CD4-positive, alpha-beta T cell treated with Interleukin-15 for 1 hour (primary cell): ENCODE measurements at regions not wholly inside any gene's neighbourhood (a gene's known extent, or its start where the extent isn't known, plus 50 kb on each side); places are given as distances from the start of the nearest gene placed in this dataset.

Source experiments
- DNase-seq: peaks from one replicate; pipeline ENCODE4 v3.0.0-alpha.2; 2020

DNA sequence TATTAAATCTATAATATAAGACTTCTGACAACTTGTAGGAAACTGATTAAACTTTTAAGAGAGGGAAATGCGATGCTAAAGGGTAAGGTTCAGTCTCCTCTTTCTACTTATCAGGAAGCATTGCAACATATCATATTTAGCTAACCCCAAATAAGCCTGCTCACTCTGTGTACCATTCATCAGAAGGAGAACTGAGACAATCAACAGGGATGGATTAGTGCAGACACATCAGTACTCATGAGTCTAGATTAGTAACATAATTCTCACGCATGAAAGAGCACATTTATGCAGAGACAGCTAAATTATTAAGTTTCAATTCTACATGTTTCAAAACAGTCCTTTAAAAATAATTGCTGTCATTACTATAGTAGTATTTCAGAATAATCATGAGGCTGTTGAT is 354.2 kb upstream of the ZWINT start:
- no peak for DNase-seq

DNA sequence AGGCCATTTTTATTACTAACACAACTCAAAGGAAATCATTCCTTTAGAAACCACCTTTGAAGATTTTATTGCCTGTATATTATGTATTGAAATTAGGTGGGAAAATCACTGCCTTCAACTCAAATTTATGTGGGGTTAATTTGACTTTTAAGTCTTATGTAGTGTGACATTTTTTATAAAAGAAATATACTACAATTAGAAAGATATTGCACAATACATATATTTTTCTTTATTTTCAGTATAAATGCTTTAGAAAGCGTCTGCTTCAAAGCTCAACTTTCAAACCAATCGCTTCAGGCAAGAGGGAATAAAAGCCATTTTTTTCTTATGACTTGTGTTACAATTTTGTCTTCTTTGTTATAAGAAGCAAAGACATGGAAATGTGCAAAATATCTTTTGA is 337.4 kb upstream of the ZWINT start:
- no peak for DNase-seq

DNA sequence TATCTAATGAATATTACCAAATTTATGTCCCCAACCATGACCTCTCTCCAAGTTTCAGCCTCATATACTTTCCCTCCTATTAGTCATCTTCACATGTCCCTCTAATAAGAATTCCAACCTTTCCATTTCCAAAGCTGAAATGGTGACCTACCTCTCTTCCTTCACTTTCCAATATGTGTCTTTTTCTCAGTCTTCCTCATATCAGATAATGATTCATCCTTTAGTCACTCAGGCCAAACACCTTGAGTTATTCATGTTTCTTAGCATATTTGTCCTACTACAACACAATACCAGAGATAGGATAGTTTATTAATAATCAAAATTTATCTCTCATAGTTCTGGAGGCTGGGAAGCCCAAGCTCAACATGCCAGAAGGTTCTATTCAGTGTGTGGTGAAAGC is 318.5 kb upstream of the ZWINT start:
- DNase-seq: no peak

DNA sequence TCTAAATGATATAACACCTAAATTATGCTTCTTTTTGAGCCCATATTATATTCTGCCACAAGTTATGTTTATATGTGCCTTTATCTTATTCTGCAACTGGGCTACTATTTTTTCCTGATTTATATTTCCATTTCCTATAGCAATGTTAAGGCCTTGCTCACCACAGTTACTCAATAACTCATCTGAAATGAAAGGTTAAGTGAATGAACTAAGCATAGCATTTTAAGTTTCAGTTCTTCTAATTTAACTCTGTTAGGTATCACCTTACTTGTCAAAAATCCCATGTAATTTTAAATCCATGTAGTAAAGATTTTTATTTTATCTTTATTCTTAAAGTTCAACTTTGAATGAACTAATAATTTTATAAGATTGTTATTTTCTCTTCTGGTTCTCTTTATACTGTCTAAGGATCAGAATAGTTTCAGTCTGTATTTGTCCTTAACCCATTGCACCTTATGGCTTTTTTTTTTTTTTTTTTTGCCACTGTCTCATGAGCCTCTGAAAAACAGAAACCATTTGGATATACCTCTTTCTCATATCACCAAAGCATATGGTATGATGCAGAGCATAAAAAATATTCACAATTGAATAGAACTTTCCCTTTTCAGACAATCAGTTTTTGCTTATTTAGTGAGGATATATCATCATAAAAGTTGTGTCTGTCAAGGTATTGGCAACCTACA is 301.8 kb upstream of the ZWINT start:
- no peak for DNase-seq

DNA sequence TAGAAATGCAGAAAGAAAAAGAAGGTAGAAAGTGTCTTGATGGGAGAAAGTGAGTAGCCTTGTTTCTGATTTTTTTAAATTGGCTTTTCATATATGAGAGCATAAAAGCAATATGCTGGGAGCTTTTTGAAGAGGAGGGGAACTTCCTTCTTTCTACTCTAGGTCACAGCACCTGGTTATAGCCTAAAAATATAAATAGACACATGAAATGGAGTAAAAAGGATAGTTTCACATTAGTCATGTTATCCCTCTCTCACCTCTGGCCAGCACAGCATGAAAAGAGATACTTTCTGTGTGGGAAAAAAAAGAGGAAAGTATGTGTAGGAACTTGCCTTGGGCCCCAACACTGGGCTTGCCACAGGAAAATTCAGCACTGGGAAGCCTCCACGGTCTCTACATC is 292.2 kb upstream of the ZWINT start:
- DNase-seq: no peak

DNA sequence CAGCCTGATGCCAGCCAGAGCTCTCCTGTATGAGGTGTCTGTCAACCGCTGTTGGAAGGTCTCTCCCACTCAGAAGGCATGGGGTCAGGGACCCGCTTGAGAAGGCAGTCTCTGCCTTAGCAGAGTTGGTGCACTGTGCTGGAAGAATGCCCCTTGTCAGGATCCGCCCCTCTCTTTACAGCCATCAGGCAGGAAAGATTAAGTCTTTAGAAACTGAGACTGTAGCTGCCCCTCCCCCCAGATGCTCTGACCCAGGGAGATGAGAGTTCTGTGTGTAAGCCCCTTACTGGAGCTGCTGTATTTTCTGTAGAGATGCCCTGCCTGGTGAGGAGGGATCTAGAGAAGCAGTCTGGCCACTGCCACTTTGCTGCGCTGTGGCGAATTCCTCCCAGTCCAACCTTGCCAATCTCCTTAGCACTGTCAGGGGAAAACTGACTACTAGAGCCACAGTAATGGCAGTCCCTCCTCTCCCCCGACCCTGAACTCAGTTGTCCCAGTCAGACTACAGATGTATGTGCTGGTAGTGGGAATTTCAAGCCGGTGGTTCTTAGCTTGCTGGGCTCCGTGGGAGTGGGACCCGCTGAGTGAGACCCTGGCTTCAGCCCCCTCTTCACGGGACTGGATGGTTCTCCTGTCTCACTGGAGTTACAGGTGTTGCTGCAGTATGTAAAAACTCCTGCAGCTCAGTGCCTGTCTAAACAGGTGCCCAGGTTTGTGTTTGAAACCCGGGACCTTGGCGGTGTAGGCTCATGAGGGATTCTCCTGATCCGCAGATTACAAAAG is 285.5 kb upstream of the ZWINT start:
- DNase-seq: no peak

DNA sequence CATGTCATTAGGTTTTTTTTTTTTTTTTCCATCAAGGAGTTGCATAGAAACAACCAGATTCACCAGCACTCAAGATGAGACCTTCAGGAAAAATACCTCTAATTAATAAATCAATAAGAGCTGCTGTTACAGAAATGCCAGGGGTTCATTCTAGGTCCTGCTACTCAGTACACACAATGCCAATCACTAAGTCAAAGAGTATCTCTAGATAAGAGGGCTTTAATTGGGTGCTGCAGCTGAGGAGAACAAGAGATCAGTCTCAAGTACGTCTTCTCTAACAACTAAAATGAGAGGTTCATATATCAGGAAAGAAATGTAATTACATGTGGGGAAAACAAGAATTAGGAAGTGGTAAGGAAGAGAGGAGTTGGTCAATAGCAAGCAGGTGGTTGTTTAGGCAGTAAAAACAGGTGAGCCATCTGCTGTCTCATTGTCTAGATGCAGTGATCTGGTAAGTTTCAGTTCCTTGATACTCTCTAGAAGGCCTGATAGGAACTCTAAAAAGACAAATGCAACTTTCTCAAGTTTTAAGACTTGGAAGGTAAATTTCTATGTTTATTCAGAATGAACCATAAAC is 272.9 kb upstream of the ZWINT start:
- DNase-seq: no peak

DNA sequence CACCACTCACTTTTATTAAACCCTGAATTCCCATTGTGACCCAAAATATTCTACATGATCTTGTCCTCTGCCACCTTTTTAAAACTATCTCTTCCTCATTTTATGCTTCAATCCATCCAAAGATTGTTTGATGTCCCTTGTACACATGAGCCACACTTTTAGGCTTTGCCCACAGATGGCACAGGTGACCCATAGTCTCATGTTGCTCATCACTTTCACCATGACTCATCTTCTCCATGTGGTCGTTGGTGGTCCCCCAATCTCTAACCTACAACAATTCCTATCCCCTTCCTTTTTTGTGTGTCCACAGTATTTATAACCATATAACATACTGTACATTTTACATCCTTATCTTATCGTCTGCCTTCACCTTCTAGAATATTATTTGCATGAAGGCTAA is 271.5 kb upstream of the ZWINT start:
- DNase-seq: no peak

DNA sequence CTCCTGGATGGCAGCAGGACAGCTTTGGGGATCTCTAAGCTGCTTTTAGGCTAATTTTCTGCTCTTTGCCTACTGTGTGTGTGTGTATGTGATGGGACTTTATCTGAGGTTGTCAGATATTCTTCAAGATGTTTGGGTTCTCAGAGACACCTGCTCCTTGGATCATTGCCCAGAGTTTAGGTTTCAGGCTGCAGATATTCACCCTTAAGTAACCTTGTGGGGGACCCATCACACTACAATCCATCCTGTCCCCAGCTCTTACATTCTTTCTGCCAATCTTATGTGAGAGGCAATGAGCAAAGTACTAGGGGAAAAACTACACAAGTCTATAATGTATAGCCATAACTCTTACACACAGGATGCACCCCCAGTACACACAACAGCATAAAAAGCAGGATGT is 263.0 kb upstream of the ZWINT start:
- no peak for DNase-seq

DNA sequence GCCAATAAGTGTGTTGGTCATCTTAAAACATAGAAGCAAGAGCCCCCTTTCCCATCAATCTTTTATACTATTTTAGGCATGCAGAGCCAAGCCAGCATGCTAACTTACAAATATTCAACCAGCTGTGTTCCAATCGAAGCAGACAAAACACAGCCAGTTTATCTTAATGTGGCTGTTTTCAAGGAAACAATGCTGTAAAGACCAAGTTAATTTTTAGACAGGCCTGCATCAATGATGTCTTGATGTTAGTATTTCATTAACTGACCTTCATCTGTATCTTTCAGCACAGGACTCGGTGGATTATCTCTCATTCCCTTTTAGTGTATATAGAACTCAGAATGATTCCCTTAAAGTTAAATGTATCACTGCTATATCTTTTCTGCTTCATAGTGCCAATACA is 262.0 kb upstream of the ZWINT start:
- DNase-seq: no peak

DNA sequence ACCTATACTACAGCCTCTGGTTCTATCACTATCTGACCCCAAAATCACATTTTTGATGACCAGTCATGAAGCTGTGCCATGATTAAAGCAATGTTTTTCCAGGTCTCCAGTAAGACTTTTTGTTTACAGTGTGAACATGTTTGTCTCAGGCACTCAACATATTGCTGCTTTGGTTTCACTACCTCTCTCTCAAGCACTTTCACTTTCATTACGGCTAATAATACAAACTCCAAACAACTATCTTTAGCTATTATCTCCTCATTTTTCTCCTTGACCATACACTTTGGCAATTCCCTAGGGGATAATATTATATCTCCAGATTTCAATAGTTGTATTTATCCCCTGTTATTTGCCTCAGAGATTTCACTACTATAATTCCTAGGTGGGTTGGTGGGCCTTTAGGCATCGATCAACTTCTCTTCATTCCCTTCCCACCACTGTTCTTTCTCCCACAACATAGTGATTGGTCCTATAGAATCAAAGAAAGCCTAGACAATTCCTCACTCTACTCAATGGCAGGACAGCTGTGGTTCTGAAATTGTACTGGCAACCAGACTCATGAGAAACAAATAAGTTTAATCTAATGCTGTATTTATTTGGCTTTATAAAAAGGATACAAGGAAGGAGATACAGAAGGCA is 261.4 kb upstream of the ZWINT start:
- no peak for DNase-seq

DNA sequence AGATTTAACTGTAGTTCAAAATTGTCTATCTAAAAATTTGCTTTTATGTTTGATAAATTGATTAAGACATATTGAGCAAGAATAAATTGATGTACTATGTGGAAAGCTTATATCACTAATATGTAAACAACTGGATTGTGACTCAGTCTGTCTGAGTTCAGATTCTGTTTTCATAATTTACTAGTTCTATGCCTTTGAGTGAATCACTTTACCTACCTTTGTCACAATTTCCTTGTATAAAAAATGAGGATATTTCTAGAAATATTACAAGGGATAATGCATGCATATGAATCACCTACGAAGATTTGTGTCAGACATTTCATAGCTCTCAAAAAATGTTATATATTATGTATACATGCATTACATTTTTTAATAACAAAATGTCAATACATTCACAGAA is 245.1 kb upstream of the ZWINT start:
- DNase-seq: no peak

DNA sequence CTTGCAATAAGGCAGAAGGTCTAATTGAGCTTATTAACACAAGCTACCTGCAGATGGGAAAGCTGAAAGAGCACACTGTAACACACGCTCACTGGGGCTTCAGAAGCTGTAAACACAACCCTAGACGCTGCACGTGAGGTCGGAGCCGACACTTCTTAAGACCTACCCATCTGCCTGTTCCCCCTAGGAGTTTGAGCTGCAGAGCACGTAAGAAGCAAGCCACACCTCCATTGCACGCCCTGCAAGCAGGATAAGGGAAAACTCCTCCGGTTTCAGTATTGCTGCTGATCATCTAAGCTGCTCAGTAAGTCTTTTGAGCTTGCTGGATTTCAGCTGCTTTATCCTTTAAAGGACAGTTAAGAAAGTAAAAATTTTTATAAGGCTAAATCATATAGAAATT is 244.0 kb upstream of the ZWINT start:
- no peak for DNase-seq

DNA sequence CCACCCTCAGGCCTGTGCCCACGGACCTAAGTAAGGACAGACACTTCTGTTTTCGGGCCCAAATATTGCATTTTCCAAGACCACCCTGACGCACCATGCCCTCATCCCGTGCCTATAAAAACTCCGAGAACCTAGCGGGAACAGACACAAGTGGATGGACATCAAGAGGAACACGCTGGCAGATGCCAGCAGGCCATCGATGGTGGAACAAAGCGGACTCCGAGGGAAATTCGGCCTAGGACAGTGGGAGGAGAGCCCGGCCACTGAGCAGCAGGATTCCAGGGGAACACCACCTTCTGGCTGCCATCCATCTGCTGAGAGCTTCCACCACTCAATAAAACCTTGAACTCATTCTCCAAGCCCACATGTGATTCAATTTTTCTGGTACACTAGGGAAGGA is 243.6 kb upstream of the ZWINT start:
- DNase-seq: no peak

DNA sequence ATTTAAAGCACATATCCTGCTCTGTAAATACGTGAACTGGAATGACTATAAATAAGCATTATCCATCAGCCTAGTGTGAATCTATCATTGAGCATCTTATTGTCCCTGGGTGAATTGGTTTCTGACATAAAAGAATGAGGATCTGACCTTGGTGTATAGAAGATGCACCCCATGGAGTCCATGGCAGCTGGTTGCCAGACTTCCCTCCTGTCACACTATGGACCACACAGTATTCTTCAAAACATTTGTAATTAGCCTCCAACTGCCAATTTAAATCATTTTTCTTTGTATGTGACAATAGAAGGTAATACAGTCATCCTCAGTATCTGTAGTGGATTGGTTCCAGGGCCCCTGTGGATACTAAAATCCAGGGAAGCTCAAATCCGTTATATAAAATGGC is 238.1 kb upstream of the ZWINT start:
- no peak for DNase-seq

DNA sequence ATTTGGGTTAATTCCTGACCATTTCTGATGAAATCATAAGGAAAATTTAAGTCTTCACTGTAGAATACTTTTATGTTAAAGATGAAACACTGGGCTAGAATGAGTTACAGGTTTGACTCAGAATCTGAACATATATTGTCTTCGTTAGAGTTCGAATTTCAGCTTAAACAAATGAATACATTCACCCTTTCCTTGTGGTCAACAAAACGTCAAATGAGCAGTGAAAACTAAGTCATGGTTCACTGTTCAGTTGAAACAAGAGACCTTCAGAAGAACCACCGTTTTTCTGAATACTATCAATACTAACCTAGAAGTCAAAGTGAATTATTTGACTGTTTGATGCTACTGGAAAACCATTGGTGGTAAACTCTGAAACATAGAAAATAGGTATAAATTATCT is 235.2 kb upstream of the ZWINT start:
- DNase-seq: no peak

DNA sequence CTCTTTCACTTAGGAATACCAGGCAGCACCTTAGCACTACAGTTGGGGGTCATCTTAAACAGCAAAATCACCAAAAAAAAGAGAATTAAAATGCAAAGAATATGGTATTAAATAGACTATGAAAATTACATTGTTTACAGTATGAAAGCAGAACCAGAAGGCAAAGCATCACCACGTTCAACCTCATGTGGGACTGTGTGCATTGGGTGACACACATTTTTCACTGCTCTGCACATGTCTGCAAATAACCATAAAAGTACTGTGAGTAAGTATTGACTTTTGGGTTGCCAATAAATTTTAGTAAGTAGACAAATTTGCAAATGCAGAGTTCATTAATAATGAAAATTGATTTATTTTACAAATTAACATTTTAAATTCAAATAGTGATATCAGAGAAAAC is 232.1 kb upstream of the ZWINT start:
- DNase-seq: no peak

DNA sequence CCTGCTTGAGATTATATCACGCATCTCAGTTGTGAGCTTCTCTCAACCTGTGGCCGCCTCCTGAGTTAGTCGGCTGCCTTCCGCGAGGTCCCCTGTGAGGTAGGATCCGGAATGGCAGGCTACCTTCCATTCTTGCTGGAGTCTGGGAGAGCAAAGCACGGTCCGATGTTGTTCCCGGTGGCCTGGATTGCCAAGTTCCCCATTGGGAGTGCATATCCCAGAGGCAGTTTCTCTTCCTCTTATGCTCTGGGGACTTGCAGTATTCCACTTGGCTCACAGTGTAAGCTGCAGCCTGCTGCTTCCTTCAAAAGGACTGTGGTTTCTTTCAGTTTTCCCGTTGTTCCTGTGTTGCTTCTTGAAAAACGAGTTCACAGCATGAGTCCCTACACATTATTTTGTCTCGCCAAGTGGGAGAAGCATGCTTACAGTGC is 225.4 kb upstream of the ZWINT start:
- no peak for DNase-seq

DNA sequence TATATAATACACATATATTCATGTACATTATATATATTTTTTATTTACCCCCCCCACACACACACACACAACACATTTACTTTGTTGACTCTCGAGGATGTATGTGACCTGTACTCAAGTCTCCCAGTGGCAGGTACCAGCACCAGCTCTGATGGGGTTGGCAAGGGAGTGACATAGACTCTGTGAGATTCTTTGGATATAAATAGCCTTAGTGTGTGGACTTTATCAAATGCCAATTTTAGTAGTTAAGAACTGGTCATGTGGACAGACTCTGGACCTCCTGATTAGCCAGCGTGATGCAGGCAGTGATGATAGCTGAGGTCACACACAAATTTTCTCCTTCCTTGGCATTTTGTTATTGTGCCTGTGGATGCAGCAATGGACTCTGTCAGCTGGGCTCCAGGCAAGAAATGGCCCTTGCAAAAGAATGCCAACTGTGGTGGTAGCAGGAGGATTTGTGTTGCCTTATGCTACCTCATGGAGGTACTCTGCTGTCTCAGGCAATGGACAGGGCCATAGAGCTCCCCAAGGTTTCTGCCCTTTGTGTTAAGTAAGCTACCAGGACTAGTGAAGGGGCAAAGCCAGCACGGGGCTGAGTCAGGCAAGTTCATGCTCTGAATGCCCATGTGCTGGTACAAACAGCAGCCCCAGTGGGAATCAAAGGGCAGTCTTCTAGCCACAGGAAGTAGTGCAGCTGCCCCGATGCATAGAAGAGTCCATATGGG is 224.6 kb upstream of the ZWINT start:
- DNase-seq: no peak

DNA sequence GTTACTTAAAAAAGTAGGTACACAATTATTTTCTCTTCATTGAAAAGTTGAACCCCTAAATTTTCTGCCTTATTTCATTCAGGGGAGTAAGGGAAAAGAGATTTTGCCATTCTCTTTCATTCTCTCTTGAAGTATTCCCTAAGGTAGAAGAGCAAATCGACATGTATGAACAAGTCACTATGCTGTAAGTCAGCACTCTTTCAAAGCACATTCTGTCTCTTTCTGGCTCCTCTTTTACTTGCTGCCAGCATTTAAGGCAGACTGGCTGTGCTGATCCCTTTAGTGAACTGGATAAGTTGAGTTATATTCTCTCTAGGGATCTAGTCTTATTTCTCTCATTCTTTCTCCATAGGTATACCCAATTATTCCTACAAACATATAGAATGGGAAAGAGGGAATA is 222.3 kb upstream of the ZWINT start:
- DNase-seq: no peak

DNA sequence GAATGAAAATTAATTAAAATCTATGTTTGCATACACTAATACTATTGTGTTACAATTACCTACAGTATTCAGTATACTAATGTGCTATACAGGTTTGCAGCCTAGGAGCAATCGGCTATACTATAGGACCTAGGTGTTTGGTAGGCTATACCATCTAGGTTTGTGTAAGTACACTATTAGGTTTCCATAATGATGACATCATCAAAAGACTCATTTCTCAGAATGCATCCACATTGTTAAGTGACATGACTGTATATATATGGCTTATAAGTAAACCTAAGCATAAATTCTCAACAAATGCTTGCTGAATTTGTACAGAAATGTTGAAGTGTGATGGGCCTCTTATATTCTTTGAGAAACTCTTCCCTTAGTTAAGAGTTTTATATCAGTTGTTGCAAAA is 206.5 kb upstream of the ZWINT start:
- no peak for DNase-seq

DNA sequence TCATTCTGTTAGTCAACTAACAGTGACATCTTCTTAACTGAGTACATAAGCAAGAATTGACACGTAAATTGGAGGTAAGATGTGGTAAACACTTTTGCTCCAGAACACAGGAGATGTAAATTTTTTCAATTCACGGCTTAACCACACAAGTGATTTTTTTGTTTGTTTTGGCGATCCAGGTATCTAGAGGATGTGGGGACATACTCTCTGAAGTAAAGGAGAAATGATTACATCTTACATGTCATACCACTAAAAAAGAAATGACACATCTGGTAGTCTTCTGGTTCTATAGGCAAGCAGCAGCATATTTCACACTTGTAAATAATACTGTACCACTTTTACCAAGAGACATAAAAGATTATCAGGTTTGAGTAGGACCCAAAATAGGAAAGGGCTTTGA is 200.3 kb upstream of the ZWINT start:
- no peak for DNase-seq

DNA sequence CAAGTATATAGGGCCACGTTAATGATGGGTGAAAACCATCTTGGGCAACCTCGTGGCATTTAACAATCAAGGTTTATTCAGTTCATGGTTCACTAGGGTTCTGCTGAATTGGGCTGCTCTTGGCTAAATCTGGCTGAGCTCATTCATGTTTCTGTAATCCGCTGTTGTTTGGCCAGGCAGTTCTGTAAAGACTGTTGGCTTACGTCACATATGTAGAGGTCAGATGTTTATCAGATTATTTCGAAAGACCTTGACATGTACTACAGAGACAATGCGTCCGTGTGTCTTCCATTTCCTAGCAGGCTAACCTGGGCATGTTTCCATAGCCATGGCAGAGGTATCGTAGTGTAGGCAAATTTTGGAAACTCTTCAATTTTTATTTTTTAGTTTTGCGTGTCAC is 190.0 kb upstream of the ZWINT start:
- DNase-seq: no peak
